ENCODE measurements at regions not wholly inside any gene's neighbourhood (a gene's known extent, or its start where the extent isn't known, plus 50 kb on each side); places are given as distances from the start of the nearest gene placed in this dataset.

GRCh38 chr7:138257459-138258196 is 181.4 kb downstream of the AKR1D1 start:
- no peak for DNase-seq

GRCh38 chr7:138258197-138258559 is 181.9 kb downstream of the AKR1D1 start:
- intact Hi-C loops (cut with micrococcal nuclease): no loop called here
- no peaks in the 10 kb centered on the region for H3K4me1 ChIP-seq (ENCODE audit: control insufficient read depth in 2 of 2, insufficient read depth in 2 of 2, low read length in 2 of 2)
- H3K27me3 Mint-ChIP-seq: peaks cover 3 to 19% (median 8%) of the 10 kb centered on the region in 5 donors
- H3K27me3 ChIP-seq (ENCODE audit: control insufficient read depth in 2 of 2, insufficient read depth in 2 of 2, low read length in 2 of 2): no peaks in the 10 kb centered on the region
- H3K4me3 ChIP-seq (ENCODE audit: low read length): no peak overlapping the region
- peaks cover 0 to 5% (median 0%) of the 10 kb centered on the region in 11 donors for H3K9me3 Mint-ChIP-seq
- ATAC-seq (no peak), DNase-seq (no peak)
- POLR2A ChIA-PET: no interaction called here
- CTCF ChIA-PET: no interaction called here
- H3K9me3 ChIP-seq (ENCODE audit: control insufficient read depth in 2 of 3, low read length in 3 of 3): peaks cover 0 to 4% (median 0%) of the 10 kb centered on the region in 3 experiments
- H3K27ac Mint-ChIP-seq: no peak overlapping the region
- peaks cover 0 to 8% (median 6%) of the 10 kb centered on the region in 7 donors for H3K4me1 Mint-ChIP-seq
- no peaks in the 10 kb centered on the region for H3K36me3 Mint-ChIP-seq
- no peak overlapping the region for H3K4me3 Mint-ChIP-seq
- no peaks in the 10 kb centered on the region for H3K36me3 ChIP-seq (ENCODE audit: control insufficient read depth in 2 of 3, insufficient read depth in 3 of 3, low read length in 3 of 3)
- H3K27ac ChIP-seq (ENCODE audit: low read depth, low read length): no peak overlapping the region

More at GRCh38 chr7:138257459-138258196, 181.4 kb downstream of the AKR1D1 start:
- Histone ChIP-seq H3K27ac (ENCODE audit: low read depth, low read length) (no peak overlapping the region), H3K36me3 (ENCODE audit: control insufficient read depth in 2 of 3, insufficient read depth in 3 of 3, low read length in 3 of 3) (no peaks in the 10 kb centered on the region), H3K27me3 (ENCODE audit: control insufficient read depth in 2 of 2, insufficient read depth in 2 of 2, low read length in 2 of 2) (no peaks in the 10 kb centered on the region), H3K4me3 (ENCODE audit: low read length) (no peak overlapping the region), H3K4me1 (ENCODE audit: control insufficient read depth in 2 of 2, insufficient read depth in 2 of 2, low read length in 2 of 2) (no peaks in the 10 kb centered on the region), H3K9me3 (ENCODE audit: control insufficient read depth in 2 of 3, low read length in 3 of 3) (peaks cover 0 to 4% (median 0%) of the 10 kb centered on the region in 3 experiments)
- Mint-ChIP-seq H3K9me3 (peaks cover 0 to 8% (median 0%) of the 10 kb centered on the region in 11 donors), H3K4me3 (peak overlapping the region in 1 of 10 donors; percentile 4), H3K27me3 (peaks cover 5 to 19% (median 8%) of the 10 kb centered on the region in 5 donors), H3K36me3 (no peaks in the 10 kb centered on the region), H3K4me1 (peaks cover 0 to 8% (median 6%) of the 10 kb centered on the region in 7 donors), H3K27ac (no peak overlapping the region)
- ChIA-PET CTCF (no interaction called here), POLR2A (no interaction called here)
- intact Hi-C loops (cut with micrococcal nuclease): no loop called here
- peak; percentile 61 for ATAC-seq

- Mint-ChIP-seq H3K4me3 (no peak overlapping the region), H3K36me3 (no peaks in the 10 kb centered on the region), H3K4me1 (peaks cover 0 to 8% (median 6%) of the 10 kb centered on the region in 7 donors), H3K27ac (no peak overlapping the region), H3K9me3 (peaks cover 0 to 4% (median 0%) of the 10 kb centered on the region in 11 donors), H3K27me3 (peaks cover 0 to 23% (median 8%) of the 10 kb centered on the region in 5 donors)
- no peak for ATAC-seq
- Histone ChIP-seq H3K27ac (ENCODE audit: low read depth, low read length) (no peak overlapping the region), H3K27me3 (ENCODE audit: control insufficient read depth in 2 of 2, insufficient read depth in 2 of 2, low read length in 2 of 2) (no peaks in the 10 kb centered on the region), H3K4me1 (ENCODE audit: control insufficient read depth in 2 of 2, insufficient read depth in 2 of 2, low read length in 2 of 2) (no peaks in the 10 kb centered on the region), H3K36me3 (ENCODE audit: control insufficient read depth in 2 of 3, insufficient read depth in 3 of 3, low read length in 3 of 3) (no peaks in the 10 kb centered on the region), H3K9me3 (ENCODE audit: control insufficient read depth in 2 of 3, low read length in 3 of 3) (peaks cover 0 to 4% (median 0%) of the 10 kb centered on the region in 3 experiments), H3K4me3 (ENCODE audit: low read length) (no peak overlapping the region)
- ChIA-PET POLR2A (no interaction called here), CTCF (no interaction called here)
- DNase-seq: no peak
- intact Hi-C loops (cut with micrococcal nuclease): no loop called here
Observed at GRCh38 chr7:138259675-138260074, 183.4 kb downstream of the AKR1D1 start.

- Mint-ChIP-seq H3K4me3 (no peak overlapping the region), H3K36me3 (no peaks in the 10 kb centered on the region), H3K4me1 (no peaks in the 10 kb centered on the region), H3K27ac (no peak overlapping the region), H3K27me3 (peaks cover 0 to 21% (median 2%) of the 10 kb centered on the region in 5 donors), H3K9me3 (peaks cover 0 to 3% (median 0%) of the 10 kb centered on the region in 11 donors)
- Histone ChIP-seq H3K4me1 (ENCODE audit: control insufficient read depth in 2 of 2, insufficient read depth in 2 of 2, low read length in 2 of 2) (no peaks in the 10 kb centered on the region), H3K36me3 (ENCODE audit: control insufficient read depth in 2 of 3, insufficient read depth in 3 of 3, low read length in 3 of 3) (no peaks in the 10 kb centered on the region), H3K4me3 (ENCODE audit: low read length) (no peak overlapping the region), H3K27me3 (ENCODE audit: control insufficient read depth in 2 of 2, insufficient read depth in 2 of 2, low read length in 2 of 2) (no peaks in the 10 kb centered on the region), H3K9me3 (ENCODE audit: control insufficient read depth in 2 of 3, low read length in 3 of 3) (no peaks in the 10 kb centered on the region), H3K27ac (ENCODE audit: low read depth, low read length) (no peak overlapping the region)
- ChIA-PET CTCF (no interaction called here), POLR2A (no interaction called here)
- DNase-seq: no peak
- intact Hi-C loops (cut with micrococcal nuclease): no loop called here
- ATAC-seq: no peak
Observed at GRCh38 chr7:138267934-138268333, 191.7 kb downstream of the AKR1D1 start.

- Histone ChIP-seq H3K27ac (ENCODE audit: low read depth, low read length) (no peak overlapping the region), H3K36me3 (ENCODE audit: control insufficient read depth in 2 of 3, insufficient read depth in 3 of 3, low read length in 3 of 3) (no peaks in the 10 kb centered on the region), H3K4me3 (ENCODE audit: low read length) (no peak overlapping the region), H3K9me3 (ENCODE audit: control insufficient read depth in 2 of 3, low read length in 3 of 3) (no peaks in the 10 kb centered on the region), H3K27me3 (ENCODE audit: control insufficient read depth in 2 of 2, insufficient read depth in 2 of 2, low read length in 2 of 2) (no peaks in the 10 kb centered on the region), H3K4me1 (ENCODE audit: control insufficient read depth in 2 of 2, insufficient read depth in 2 of 2, low read length in 2 of 2) (no peaks in the 10 kb centered on the region)
- H3K4me3 Mint-ChIP-seq: no peak overlapping the region
- peaks cover 0 to 7% (median under 1%) of the 10 kb centered on the region in 5 donors for H3K27me3 Mint-ChIP-seq
- no peaks in the 10 kb centered on the region for H3K4me1 Mint-ChIP-seq
- ChIA-PET POLR2A (no interaction called here), CTCF (no interaction called here)
- peaks cover 0 to 3% (median 0%) of the 10 kb centered on the region in 11 donors for H3K9me3 Mint-ChIP-seq
- no peaks in the 10 kb centered on the region for H3K36me3 Mint-ChIP-seq
- DNase-seq (no peak), ATAC-seq (no peak)
- intact Hi-C loops (cut with micrococcal nuclease): no loop called here
- H3K27ac Mint-ChIP-seq: no peak overlapping the region
Observed at GRCh38 chr7:138276891-138277290, 183.2 kb upstream of the TRIM24 start.

- DNase-seq: no peak
- Mint-ChIP-seq H3K27me3 (peaks cover 0 to 6% (median 0%) of the 10 kb centered on the region in 5 donors), H3K9me3 (peaks cover 0 to 2% (median 0%) of the 10 kb centered on the region in 11 donors), H3K27ac (no peak overlapping the region), H3K4me3 (no peak overlapping the region), H3K36me3 (no peaks in the 10 kb centered on the region), H3K4me1 (no peaks in the 10 kb centered on the region)
- Histone ChIP-seq H3K27ac (ENCODE audit: low read depth, low read length) (no peak overlapping the region), H3K9me3 (ENCODE audit: control insufficient read depth in 2 of 3, low read length in 3 of 3) (no peaks in the 10 kb centered on the region), H3K27me3 (ENCODE audit: control insufficient read depth in 2 of 2, insufficient read depth in 2 of 2, low read length in 2 of 2) (no peaks in the 10 kb centered on the region), H3K4me3 (ENCODE audit: low read length) (no peak overlapping the region), H3K4me1 (ENCODE audit: control insufficient read depth in 2 of 2, insufficient read depth in 2 of 2, low read length in 2 of 2) (no peaks in the 10 kb centered on the region), H3K36me3 (ENCODE audit: control insufficient read depth in 2 of 3, insufficient read depth in 3 of 3, low read length in 3 of 3) (no peaks in the 10 kb centered on the region)
- intact Hi-C loops (cut with micrococcal nuclease): no loop called here
- CTCF ChIA-PET: no interaction called here
- POLR2A ChIA-PET: no interaction called here
- no peak for ATAC-seq
Observed at GRCh38 chr7:138278601-138279000, 181.5 kb upstream of the TRIM24 start.

- CTCF ChIA-PET: interaction anchor here (0.7 kb wide), 1 partner anchor 75 kb away, joined by 3 read pairs; no protein-coding TSS in a partner anchor
- H3K36me3 Mint-ChIP-seq: no peaks in the 10 kb centered on the region
- H3K27me3 Mint-ChIP-seq: peaks cover 0 to 9% (median 4%) of the 10 kb centered on the region in 5 donors
- H3K4me1 ChIP-seq (ENCODE audit: control insufficient read depth in 2 of 2, insufficient read depth in 2 of 2, low read length in 2 of 2): no peaks in the 10 kb centered on the region
- no peaks in the 10 kb centered on the region for H3K9me3 ChIP-seq (ENCODE audit: control insufficient read depth in 2 of 3, low read length in 3 of 3)
- no peak overlapping the region for H3K27ac ChIP-seq (ENCODE audit: low read depth, low read length)
- ATAC-seq (no peak), DNase-seq (no peak)
- peaks cover 0 to 2% (median 0%) of the 10 kb centered on the region in 11 donors for H3K9me3 Mint-ChIP-seq
- no peaks in the 10 kb centered on the region for H3K4me1 Mint-ChIP-seq
- H3K4me3 Mint-ChIP-seq: no peak overlapping the region
- H3K27me3 ChIP-seq (ENCODE audit: control insufficient read depth in 2 of 2, insufficient read depth in 2 of 2, low read length in 2 of 2): no peaks in the 10 kb centered on the region
- POLR2A ChIA-PET: no interaction called here
- intact Hi-C loops (cut with micrococcal nuclease): no loop called here
- H3K36me3 ChIP-seq (ENCODE audit: control insufficient read depth in 2 of 3, insufficient read depth in 3 of 3, low read length in 3 of 3): no peaks in the 10 kb centered on the region
- H3K4me3 ChIP-seq (ENCODE audit: low read length): no peak overlapping the region
- no peak overlapping the region for H3K27ac Mint-ChIP-seq
Observed at GRCh38 chr7:138282997-138283396, 177.1 kb upstream of the TRIM24 start.
